GM19351 (cell line): ENCODE measurements at regions not wholly inside any gene's neighbourhood (a gene's known extent, or its start where the extent isn't known, plus 50 kb on each side); places are given as distances from the start of the nearest gene placed in this dataset.
A peak's percentile ranks its signal among the peaks of the same experiment; 100 is the strongest.

Source experiments
- ATAC-seq: cut with Tn5 transposase; IDR thresholded peaks from one replicate; pipeline ENCODE4 v1.9.1; 2021; ENCODE audit warnings: mild to moderate bottlenecking, moderate library complexity; ENCODE audit not compliant: unreplicated experiment

- ATAC-seq, result no peak
Observed at GRCh38 chr2:3138621-3139020, 239.0 kb downstream of the EIPR1 start.

GRCh38 chr2:3137651-3138300 is 239.8 kb downstream of the EIPR1 start:
- ATAC-seq, result no peak

GRCh38 chr2:3135676-3136075 is 241.9 kb downstream of the EIPR1 start:
- ATAC-seq, result no peak

GRCh38 chr2:3134026-3134571 is 243.5 kb downstream of the EIPR1 start:
- no peak for ATAC-seq

GRCh38 chr2:3132966-3133365 is 244.7 kb downstream of the EIPR1 start:
- no peak for ATAC-seq

GRCh38 chr2:3132466-3132865 is 245.2 kb downstream of the EIPR1 start:
- ATAC-seq, result no peak

GRCh38 chr2:3131636-3132326 is 245.8 kb downstream of the EIPR1 start:
- ATAC-seq, result no peak

- ATAC-seq, result no peak
Observed at GRCh38 chr2:3130889-3131635, 246.6 kb downstream of the EIPR1 start.

- no peak for ATAC-seq
Observed at GRCh38 chr2:3130444-3130843, 247.2 kb downstream of the EIPR1 start.

- ATAC-seq, result peak; percentile 43
Observed at GRCh38 chr2:3129867-3130266, 247.8 kb downstream of the EIPR1 start.

- ATAC-seq, result no peak
Observed at GRCh38 chr2:3128786-3129185, 248.8 kb downstream of the EIPR1 start.

GRCh38 chr2:3127710-3128109 is 249.9 kb downstream of the EIPR1 start:
- ATAC-seq, result no peak

GRCh38 chr2:3126911-3127621 is 250.6 kb downstream of the EIPR1 start:
- peak; percentile 64 for ATAC-seq

- ATAC-seq, result no peak
Observed at GRCh38 chr2:3126171-3126910, 251.3 kb downstream of the EIPR1 start.

- ATAC-seq, result no peak
Observed at GRCh38 chr2:3125761-3126130, 251.9 kb downstream of the EIPR1 start.

GRCh38 chr2:3125001-3125760 is 252.4 kb downstream of the EIPR1 start:
- no peak for ATAC-seq

- no peak for ATAC-seq
Observed at GRCh38 chr2:3122525-3122924, 255.1 kb downstream of the EIPR1 start.

- ATAC-seq, result no peak
Observed at GRCh38 chr2:3121601-3122000, 256.0 kb downstream of the EIPR1 start.

- ATAC-seq, result no peak
Observed at GRCh38 chr2:3117650-3118216, 259.9 kb downstream of the EIPR1 start.
